ENCODE measurements at regions not wholly inside any gene's neighbourhood (a gene's known extent, or its start where the extent isn't known, plus 50 kb on each side); places are given as distances from the start of the nearest gene placed in this dataset.
"Not testable (repeated sequence)": the region's sequence is repeated elsewhere in the genome, so short reads cannot be mapped to it uniquely, and the experiment has no call there.

- not testable (repeated sequence) for DNase-seq
Measured at GRCh38 chr3:69480986-69481385, 95.1 kb upstream of the FRMD4B start.

GRCh38 chr3:69474186-69474585 is 88.3 kb upstream of the FRMD4B start:
- no peak for DNase-seq

GRCh38 chr3:69472093-69472492 is 86.2 kb upstream of the FRMD4B start:
- DNase-seq: no peak

GRCh38 chr3:69463531-69463930 is 77.6 kb upstream of the FRMD4B start:
- DNase-seq: no peak

- no peak for DNase-seq
Measured at GRCh38 chr3:69462826-69463100, 76.9 kb upstream of the FRMD4B start.

GRCh38 chr3:69462022-69462825 is 76.3 kb upstream of the FRMD4B start:
- no peak for DNase-seq

GRCh38 chr3:69460034-69460433 is 74.1 kb upstream of the FRMD4B start:
- DNase-seq: no peak

GRCh38 chr3:69458803-69459365 is 73.0 kb upstream of the FRMD4B start:
- DNase-seq: no peak

GRCh38 chr3:69456631-69457030 is 70.7 kb upstream of the FRMD4B start:
- DNase-seq: no peak

- DNase-seq: no peak
Measured at GRCh38 chr3:69454204-69454787, 68.4 kb upstream of the FRMD4B start.

- DNase-seq: no peak
Measured at GRCh38 chr3:69452295-69452694, 66.4 kb upstream of the FRMD4B start.

GRCh38 chr3:69451594-69451993 is 65.7 kb upstream of the FRMD4B start:
- DNase-seq: no peak

- DNase-seq: no peak
Measured at GRCh38 chr3:69448877-69449276, 63.0 kb upstream of the FRMD4B start.

- no peak for DNase-seq
Measured at GRCh38 chr3:69446402-69447072, 60.6 kb upstream of the FRMD4B start.

GRCh38 chr3:69445498-69445897 is 59.6 kb upstream of the FRMD4B start:
- DNase-seq: no peak

- DNase-seq: no peak
Measured at GRCh38 chr3:69445024-69445423, 59.1 kb upstream of the FRMD4B start.

- DNase-seq: no peak
Measured at GRCh38 chr3:69443457-69443920, 57.6 kb upstream of the FRMD4B start.

- DNase-seq: no peak
Measured at GRCh38 chr3:69442771-69443311, 57.0 kb upstream of the FRMD4B start.

GRCh38 chr3:69441732-69442131 is 55.8 kb upstream of the FRMD4B start:
- no peak for DNase-seq

- DNase-seq: no peak
Measured at GRCh38 chr3:69441040-69441439, 55.2 kb upstream of the FRMD4B start.

GRCh38 chr3:69439643-69440270 is 53.9 kb upstream of the FRMD4B start:
- DNase-seq: no peak

GRCh38 chr3:69438476-69438875 is 52.6 kb upstream of the FRMD4B start:
- DNase-seq: no peak

All from NCI-H1092 (cell line).